ENCODE measurements at regions not wholly inside any gene's neighbourhood (a gene's known extent, or its start where the extent isn't known, plus 50 kb on each side); places are given as distances from the start of the nearest gene placed in this dataset.

DNA sequence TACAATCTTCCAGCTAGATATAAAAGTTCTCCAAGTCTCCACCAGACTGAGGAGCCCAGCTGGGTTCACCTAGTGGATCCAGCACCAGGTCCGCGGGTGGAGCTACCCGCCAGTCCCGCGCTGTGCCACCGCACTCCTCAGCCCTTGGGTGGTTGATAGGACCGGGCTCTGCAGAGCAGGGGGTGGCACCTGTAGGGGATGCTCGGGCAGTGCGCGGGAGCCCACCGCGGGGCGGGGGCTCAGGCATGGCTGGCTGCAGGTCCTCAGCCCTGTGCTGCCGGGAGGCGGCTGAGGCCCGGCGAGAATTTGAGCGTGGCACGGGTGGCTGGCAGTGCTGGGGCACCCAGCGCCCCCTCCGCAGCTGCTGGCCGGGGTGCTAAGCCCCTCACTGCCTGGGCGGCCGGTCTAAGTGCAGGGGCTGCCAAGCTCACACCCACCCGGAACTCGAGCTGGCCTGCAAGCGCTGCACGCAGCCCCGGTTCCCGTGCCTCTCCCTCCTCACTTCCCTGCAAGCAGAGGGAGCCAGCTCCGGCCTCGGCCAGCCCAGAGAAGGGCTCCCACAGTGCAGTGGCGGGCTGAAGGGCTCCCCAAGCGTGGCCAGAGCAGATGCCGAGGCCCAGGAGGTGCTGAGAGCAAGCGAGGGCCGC, 542.8 kb upstream of the PCDH9 start:
- DNase-seq (ENCODE audit: low read depth in 2 of 2): no peak

DNA sequence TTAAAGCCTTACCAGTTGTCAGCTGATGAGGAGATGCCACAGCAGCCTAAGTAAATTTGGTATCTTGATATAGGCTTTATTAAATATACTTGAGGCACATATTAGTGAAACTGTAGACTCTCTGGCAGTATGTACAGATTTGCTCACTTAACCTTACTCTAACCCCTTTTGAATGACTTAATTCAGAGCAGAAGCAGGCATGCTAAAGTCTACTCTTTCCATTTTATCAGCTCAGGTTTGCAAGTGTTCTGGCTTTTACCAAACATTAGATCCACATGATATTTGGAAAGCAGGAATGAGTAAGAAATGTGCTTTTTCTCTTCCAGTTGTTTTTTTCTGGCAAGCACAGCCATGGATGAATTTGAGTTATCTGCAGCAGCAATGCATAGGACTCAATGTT, 541.0 kb upstream of the PCDH9 start:
- Histone ChIP-seq H3K79me2 (ENCODE audit: control insufficient read depth, insufficient read depth, low read length) (no peaks in the 10 kb centered on the region), H3K9me3 (ENCODE audit: control insufficient read depth, insufficient read depth, low read depth, low read length) (no peaks in the 10 kb centered on the region), H4K20me1 (ENCODE audit: control insufficient read depth, extremely low read depth, insufficient read depth, low read length) (no peaks in the 10 kb centered on the region), H3K4me3 (replicated peaks in 1 of 4; ENCODE audit: control extremely low read depth in 1 of 4, insufficient read depth in 1 of 4, low read depth in 3 of 4, low read length in 4 of 4) (no peak overlapping the region), H3K27ac (ENCODE audit: insufficient read depth, low read length) (no peak overlapping the region), H3K27me3 (ENCODE audit: control insufficient read depth, insufficient read depth, low read length) (no peaks in the 10 kb centered on the region), H3K4me1 (ENCODE audit: control insufficient read depth, extremely low read depth, insufficient read depth, low read length) (no peaks in the 10 kb centered on the region), H3K9ac (ENCODE audit: insufficient read depth, low read length) (no peak overlapping the region), H3K36me3 (ENCODE audit: control insufficient read depth, insufficient read depth, low read length) (no peaks in the 10 kb centered on the region), H3K4me2 (ENCODE audit: extremely low read depth, insufficient read depth, low read length) (no peak overlapping the region), H2AFZ (ENCODE audit: low read length) (no peak overlapping the region)
- TF ChIP-seq, protein P1, sequence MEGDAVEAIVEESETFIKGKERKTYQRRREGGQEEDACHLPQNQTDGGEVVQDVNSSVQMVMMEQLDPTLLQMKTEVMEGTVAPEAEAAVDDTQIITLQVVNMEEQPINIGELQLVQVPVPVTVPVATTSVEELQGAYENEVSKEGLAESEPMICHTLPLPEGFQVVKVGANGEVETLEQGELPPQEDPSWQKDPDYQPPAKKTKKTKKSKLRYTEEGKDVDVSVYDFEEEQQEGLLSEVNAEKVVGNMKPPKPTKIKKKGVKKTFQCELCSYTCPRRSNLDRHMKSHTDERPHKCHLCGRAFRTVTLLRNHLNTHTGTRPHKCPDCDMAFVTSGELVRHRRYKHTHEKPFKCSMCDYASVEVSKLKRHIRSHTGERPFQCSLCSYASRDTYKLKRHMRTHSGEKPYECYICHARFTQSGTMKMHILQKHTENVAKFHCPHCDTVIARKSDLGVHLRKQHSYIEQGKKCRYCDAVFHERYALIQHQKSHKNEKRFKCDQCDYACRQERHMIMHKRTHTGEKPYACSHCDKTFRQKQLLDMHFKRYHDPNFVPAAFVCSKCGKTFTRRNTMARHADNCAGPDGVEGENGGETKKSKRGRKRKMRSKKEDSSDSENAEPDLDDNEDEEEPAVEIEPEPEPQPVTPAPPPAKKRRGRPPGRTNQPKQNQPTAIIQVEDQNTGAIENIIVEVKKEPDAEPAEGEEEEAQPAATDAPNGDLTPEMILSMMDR (conservative IDR thresholded peaks at IDR 0.05 in 1 of 2, IDR thresholded peaks at IDR 0.05 in 1 of 2; ENCODE audit: low read depth in 1 of 2, low read length in 2 of 2): no peak
- no peak for TF ChIP-seq EZH2 (IDR thresholded peaks at IDR 0.05; ENCODE audit: low read length, missing control alignments)
- no peak for DNase-seq (ENCODE audit: low read depth in 2 of 2)

More for the DNA sequence above, 542.8 kb upstream of the PCDH9 start:
- Histone ChIP-seq H3K4me3 (replicated peaks in 1 of 4; ENCODE audit: control extremely low read depth in 1 of 4, insufficient read depth in 1 of 4, low read depth in 3 of 4, low read length in 4 of 4) (no peak overlapping the region), H3K79me2 (ENCODE audit: control insufficient read depth, insufficient read depth, low read length) (no peaks in the 10 kb centered on the region), H3K4me1 (ENCODE audit: control insufficient read depth, extremely low read depth, insufficient read depth, low read length) (no peaks in the 10 kb centered on the region), H3K9ac (ENCODE audit: insufficient read depth, low read length) (no peak overlapping the region), H2AFZ (ENCODE audit: low read length) (no peak overlapping the region), H3K27ac (ENCODE audit: insufficient read depth, low read length) (no peak overlapping the region), H3K4me2 (ENCODE audit: extremely low read depth, insufficient read depth, low read length) (no peak overlapping the region), H4K20me1 (ENCODE audit: control insufficient read depth, extremely low read depth, insufficient read depth, low read length) (no peaks in the 10 kb centered on the region), H3K36me3 (ENCODE audit: control insufficient read depth, insufficient read depth, low read length) (no peaks in the 10 kb centered on the region), H3K27me3 (ENCODE audit: control insufficient read depth, insufficient read depth, low read length) (no peaks in the 10 kb centered on the region), H3K9me3 (ENCODE audit: control insufficient read depth, insufficient read depth, low read depth, low read length) (no peaks in the 10 kb centered on the region)
- TF ChIP-seq EZH2 (IDR thresholded peaks at IDR 0.05; ENCODE audit: low read length, missing control alignments): no peak
- TF ChIP-seq, protein P1 (conservative IDR thresholded peaks at IDR 0.05 in 1 of 2, IDR thresholded peaks at IDR 0.05 in 1 of 2; ENCODE audit: low read depth in 1 of 2, low read length in 2 of 2): no peak

DNA sequence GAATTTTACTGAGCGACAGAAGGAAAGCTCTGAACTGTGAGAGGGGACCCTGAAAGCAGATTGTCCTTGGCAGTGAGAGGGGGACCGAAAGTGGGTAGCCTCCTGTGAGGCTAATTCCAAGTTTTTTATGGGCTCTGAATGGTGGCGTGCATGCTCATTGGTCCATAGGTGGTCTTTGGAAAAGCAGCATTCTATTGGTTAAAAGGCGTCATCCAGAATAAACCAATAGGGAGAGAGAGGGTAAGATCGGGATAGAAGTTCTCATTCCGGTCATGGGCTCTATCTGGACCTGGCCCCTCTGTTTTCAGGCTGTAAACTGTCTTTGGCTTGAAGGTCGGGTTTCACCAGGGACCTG, 539.8 kb upstream of the PCDH9 start:
- TF ChIP-seq, protein P1 (conservative IDR thresholded peaks at IDR 0.05 in 1 of 2, IDR thresholded peaks at IDR 0.05 in 1 of 2; ENCODE audit: low read depth in 1 of 2, low read length in 2 of 2): no peak
- no peak for TF ChIP-seq EZH2 (IDR thresholded peaks at IDR 0.05; ENCODE audit: low read length, missing control alignments)
- no peak overlapping the region for H3K4me3 ChIP-seq (replicated peaks in 1 of 4; ENCODE audit: control extremely low read depth in 1 of 4, insufficient read depth in 1 of 4, low read depth in 3 of 4, low read length in 4 of 4)

More for the DNA sequence above, 539.8 kb upstream of the PCDH9 start:
- no peak for DNase-seq (ENCODE audit: low read depth in 2 of 2)
- Histone ChIP-seq H3K9ac (ENCODE audit: insufficient read depth, low read length) (no peak overlapping the region), H3K36me3 (ENCODE audit: control insufficient read depth, insufficient read depth, low read length) (no peaks in the 10 kb centered on the region), H3K9me3 (ENCODE audit: control insufficient read depth, insufficient read depth, low read depth, low read length) (no peaks in the 10 kb centered on the region), H3K4me2 (ENCODE audit: extremely low read depth, insufficient read depth, low read length) (no peak overlapping the region), H4K20me1 (ENCODE audit: control insufficient read depth, extremely low read depth, insufficient read depth, low read length) (no peaks in the 10 kb centered on the region), H2AFZ (ENCODE audit: low read length) (no peak overlapping the region), H3K27ac (ENCODE audit: insufficient read depth, low read length) (no peak overlapping the region), H3K79me2 (ENCODE audit: control insufficient read depth, insufficient read depth, low read length) (no peaks in the 10 kb centered on the region), H3K4me1 (ENCODE audit: control insufficient read depth, extremely low read depth, insufficient read depth, low read length) (no peaks in the 10 kb centered on the region), H3K27me3 (ENCODE audit: control insufficient read depth, insufficient read depth, low read length) (no peaks in the 10 kb centered on the region)

Measured in fibroblast of lung (primary cell).